GM18508 (cell line): ENCODE measurements at regions not wholly inside any gene's neighbourhood (a gene's known extent, or its start where the extent isn't known, plus 50 kb on each side); places are given as distances from the start of the nearest gene placed in this dataset.

Source experiments
- ATAC-seq: cut with Tn5 transposase; IDR thresholded peaks from one replicate; pipeline ENCODE4 v1.9.1; 2021; ENCODE audit warnings: moderate number of reproducible peaks; ENCODE audit not compliant: insufficient read depth, unreplicated experiment

DNA sequence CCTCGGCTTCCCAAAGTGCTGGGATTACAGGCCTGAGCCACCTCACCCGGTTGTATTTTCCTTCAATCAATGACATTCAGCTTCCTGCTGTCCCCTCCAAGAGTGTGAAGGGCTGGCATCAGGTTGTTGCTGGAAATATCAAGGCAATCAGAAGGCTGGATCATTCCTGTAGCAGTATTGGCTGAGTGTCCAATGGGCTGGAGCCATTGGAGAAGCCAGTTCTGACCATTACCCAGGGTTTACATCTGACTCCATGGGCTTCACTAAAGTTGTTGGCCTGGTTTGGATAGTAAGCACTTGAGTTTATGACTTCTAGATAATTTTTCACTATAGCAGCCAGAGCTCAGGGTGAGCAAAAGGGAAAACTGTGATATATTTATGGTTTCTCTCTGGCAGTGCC, 137.0 kb downstream of the DLEU7 start:
- no peak for ATAC-seq

DNA sequence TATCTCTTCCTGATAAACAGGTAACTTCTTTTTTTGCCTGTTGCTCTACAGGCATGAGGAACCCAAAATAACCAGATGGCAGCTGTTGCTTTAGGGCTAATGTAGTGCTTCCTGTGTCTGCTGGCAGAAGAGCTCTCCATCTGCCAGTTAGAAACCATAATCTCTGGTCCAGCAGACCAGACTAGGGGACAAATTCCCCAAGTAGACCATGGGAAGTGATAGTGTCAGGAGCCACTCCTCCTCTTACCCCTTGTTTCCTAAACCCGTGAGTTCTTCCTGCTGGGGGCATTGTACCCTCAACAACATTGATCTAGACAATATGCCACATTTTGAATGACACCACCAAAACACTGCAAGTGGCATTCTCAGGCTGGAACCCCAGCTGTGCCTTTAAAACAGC, 135.9 kb downstream of the DLEU7 start:
- no peak for ATAC-seq

DNA sequence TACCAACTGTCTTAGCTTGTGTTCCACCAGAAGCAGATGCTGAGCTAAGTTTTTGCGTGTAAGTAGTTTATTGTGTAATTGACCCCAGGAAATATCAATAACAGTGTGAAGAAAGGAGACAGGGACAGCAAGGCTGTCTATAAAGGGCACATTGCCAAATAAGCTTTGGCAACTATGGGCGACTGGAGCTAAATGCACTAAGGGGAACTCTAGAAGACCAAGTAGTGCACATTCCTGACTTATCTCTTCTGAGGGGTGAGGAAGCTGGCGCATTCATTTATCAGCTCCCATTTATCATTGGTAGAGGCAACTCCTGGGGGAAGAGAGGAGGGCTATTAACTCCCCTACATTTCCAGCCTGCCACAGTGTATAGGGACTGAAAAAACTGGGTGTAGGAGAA, 135.0 kb downstream of the DLEU7 start:
- ATAC-seq, result no peak

DNA sequence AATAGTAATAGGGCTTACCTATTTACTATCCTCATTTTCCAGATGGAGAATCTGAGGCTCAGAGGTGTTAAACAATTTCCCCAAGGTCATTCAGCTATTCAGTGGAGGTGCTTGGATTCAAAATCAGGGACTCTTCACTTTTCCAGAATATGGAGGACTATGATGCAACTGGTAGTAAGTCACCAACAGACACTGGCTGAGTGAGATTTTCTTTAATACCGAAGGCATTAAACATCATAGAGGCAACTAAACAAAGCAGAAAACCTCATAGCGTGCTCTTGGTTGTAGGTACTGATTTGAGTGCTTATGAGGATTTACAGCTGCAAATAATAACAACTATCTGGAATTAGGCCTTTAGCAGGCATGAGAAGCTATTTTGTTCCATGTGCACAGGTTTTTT, 134.4 kb downstream of the DLEU7 start:
- no peak for ATAC-seq

DNA sequence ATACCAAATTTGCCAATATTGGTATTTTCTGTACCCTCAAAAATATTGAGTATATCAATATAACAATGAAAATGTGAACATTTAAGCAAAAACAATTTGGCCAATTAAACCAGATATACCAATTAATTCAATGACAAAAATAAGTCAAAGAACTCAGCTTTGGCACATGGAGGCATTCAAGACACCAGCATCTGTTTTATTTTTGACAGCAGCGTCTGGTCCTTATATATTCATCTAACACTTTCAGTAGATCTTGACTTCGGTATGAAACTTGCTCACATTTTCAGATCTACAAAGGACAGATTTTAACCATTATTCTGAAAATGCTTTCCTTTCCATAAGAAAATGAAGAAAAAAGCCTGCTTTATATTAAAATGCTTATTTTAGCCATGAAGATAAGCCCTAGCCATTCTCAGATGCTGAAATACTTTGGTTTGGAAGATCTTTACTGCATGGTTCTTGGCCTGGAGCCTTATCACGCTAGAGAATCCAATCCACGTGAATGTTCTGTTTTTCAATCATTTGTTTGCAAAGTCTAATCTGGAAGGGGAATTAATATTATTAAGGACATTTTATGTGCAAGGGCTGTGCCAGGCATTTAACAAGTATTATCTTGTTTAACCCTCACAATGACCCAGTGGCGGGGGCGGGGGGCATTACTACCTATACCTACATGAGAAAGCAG, 132.2 kb downstream of the DLEU7 start:
- no peak for ATAC-seq

DNA sequence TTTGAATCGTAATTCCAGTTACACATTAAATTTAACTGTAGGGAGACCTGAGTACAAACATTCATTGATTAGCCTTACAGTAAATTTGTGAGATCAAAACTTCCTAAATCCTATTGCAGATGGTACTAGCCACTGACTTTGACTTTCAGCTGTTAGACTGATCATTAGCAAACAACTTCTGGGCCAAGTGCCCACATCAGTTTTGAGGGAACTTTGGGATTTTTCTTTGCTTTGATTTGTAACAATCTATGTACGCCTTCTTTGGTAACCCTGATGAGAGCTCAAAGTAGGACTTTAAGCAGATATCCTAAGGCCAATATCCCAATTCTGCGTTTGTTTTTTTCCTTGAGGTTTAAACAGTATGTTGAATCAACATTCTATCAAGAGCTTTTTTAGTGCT, 131.5 kb downstream of the DLEU7 start:
- no peak for ATAC-seq

DNA sequence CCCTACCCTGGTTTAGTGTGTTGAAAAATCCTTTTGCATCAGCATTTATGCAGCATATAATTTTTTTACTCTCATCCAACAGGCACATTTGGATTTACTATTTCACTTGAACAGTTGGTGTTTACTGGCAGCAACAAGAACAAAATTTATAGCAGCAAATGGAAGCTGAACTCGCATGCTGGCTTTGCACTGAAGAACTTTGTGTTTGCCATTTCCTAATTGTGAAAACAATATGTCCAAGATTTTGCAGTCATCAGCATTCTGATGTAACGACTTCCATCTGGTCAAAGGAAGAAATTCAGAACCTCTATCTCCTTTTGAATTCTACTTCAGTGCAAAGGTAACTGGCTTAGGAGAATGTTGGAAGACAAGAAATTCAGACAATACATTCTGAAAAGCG, 131.0 kb downstream of the DLEU7 start:
- no peak for ATAC-seq

DNA sequence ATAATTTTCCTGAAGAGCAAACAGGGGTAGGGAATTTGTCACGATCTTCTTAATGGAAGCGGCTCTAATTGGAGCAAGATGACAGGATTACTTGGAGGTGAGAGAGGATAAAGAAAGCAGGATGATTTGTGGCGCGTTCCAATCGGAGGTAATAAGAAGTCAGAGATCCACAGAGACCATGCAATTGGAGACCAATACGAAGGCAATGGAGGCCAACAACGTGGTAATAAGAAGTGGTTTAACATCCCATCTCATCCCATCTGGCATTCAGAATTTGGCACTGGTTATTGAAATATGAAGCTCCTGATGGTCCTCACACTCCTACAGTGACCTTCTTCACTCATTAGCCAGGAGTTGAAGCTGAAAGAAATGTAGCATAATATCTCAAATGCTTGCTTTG, 130.6 kb downstream of the DLEU7 start:
- ATAC-seq, result no peak

DNA sequence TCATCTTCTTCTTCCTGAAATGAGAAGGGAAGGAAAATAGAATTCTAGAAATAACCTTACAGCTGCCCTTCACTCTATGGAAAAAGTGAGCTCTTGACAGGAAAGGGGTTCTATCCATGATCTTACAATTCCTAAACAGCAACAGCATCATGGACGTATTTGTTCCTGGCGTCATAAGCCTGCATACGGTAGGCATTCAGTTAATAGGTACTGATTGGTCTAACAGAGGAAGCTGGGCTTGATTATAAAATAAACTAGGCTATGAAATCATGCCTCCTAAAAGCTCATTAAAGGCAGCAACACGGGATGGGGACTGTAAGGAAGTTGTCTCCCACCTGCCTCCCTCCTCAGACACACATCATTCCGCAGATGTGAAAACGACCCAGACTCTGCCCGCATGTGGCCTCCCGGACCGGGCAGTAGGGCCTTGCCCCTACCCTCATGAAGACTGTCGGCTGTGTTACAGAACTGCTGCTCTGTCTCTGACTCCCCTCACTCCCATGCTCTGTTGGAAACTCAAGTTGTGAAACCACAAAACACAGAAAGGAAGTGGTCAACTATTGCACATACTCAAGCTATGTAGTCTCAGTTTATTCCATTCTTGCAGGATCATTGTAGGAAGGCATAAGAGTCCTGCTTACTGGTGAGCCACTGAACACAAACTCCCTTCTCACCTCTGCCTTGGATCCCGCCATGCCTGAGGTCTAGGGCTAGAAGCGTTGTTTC, 129.8 kb downstream of the DLEU7 start:
- no peak for ATAC-seq

DNA sequence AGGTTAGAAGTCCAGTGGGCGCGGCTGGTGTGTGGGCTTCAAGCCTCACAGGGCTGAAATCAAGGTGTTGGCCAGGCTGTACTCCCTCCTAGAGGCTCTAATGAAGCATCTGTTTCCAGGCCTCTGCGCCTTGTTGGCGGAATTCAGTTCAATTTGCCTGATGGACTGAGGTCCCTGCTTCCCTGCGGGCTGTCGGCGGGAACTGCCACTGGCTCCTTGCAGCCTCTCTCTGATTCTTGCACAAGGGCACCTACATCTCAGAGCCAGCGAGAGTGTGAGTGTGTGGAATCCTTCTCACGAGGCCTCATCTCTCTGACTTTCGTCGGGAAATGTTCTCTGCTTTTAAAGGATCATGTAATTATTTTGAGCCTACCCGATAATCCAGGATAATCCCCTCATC, 128.6 kb downstream of the DLEU7 start:
- no peak for ATAC-seq

DNA sequence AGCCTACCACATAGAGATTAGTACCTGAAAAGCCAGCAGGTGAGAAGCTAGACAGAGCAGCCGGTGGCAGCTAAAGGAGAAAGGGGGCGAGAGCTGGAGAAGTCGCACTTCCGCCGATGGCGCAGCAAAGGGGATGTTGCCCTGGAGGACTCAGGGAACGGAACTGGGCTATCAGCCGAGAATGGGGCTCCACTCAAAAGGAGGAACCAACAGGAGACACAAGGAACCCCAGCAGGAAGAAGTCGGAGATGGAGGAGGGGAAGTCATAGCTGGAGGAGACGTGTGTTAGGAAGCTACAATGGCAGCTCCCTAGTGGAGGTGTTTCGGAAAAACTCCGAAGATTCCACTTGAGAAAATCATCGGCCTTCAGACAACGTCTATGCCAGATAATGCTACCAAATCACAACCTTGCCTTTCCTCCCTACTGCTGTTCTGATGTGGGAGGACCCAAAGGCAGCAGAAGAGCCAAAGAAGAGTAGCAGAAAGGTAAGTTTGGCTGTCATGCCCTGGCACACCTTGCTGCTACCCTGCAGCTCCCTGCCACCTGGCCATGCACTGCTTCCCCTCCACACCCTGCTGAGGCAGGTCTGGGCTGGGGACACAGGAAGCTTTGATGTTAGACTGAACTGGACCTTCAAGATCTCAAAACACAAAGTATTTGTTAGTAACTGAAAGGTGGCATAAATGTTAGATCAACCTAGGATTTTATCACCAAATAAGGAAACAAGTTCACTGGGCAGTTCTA, 127.9 kb downstream of the DLEU7 start:
- ATAC-seq, result no peak

DNA sequence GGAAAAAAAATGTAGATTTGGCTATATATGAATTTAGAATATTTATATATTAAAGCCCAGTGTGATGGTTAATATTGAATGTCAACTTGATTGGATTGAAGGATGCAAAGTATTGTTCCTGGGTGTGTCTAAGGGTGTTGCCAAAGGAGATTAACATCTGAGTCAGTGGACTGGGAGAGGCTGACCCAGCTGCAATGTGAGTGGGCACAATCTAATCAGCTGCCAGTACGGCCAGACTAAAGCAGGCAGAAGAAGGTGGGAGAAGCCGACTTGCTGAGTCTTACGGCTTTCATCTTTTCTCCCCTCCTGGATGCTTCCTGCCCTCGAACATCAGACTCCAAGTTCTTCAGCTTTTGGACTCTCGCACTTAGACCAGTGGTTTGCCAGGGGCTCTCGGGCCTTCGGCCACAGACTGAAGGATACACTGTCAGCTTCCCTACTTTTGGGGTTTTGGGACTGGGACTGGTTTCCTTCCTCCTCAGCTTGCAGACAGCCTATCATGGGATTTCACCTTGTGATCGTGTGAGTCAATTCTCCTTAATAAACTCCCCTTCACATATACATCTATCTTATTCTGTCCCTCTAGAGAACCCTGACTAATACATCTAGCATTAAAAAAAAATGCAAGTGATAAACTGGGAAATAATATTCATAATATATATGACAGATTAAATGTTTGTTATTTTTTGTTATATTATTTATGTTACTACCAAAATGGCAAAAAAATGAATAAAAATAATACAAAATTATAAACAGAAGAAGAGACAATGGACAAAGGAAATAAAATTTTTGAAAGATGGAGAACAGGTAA, 122.4 kb downstream of the DLEU7 start:
- no peak for ATAC-seq

DNA sequence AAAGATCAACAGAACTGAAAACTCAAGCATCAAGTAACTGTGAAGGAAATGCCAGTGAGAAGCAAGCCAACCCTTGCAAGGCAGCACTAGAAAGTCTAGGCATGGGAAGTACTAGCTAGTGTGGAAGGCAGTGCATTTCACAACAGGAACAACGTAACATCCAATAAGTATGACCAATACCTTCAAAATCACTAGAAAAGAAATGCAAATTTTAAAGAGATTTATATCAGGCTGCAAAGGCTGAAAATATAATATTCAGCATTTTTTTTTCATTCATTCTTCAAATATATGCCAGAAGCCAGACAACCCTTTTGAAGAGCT, 121.9 kb downstream of the DLEU7 start:
- no peak for ATAC-seq

DNA sequence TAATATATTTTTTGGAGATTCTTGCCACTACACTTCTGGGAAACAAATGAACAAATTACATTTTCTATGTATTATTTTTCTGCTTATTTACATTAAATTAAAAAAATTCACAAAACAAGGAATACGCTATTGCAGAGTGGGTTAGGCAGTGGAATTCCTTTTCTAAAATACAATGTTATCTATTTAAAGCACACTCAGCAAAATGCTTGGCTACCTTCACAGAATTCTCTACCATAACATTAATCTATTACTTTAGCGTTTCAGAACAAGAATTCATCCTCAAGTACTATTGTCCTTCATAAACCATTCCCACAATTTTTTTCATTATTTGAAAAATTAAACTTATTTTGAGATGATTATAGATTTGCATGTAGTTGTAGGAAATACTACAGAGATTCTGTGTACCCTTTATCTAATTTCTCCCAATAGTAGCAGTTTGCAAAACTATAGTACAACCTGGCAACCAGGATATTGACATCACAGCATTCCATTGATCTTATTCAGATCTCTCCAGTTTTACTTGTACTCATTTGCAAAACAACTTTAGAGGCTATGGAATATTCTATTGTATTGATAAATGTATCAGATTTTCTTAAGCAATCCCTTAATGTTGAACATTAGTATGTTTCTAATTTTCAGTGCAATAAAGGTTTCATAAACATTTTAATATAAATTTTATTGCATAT, 120.9 kb downstream of the DLEU7 start:
- no peak for ATAC-seq

DNA sequence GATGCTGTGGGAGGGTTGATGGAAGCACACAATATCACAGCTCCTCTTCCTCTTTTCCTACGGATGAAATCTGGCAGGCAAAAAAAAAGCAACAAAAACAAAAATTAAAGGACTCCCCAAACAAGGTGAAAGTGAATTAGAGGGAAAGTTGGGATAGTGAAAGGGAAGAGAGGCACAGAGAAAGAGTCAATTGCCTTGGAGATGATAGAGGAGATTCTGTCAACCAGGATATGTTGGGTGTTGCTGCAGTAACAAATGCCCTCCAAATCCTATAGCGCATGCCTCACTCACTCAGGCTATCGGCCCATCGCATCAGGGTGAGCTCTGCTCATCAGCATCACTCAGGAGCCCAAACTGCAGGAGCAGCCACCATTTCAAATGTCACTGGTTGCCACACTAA, 119.1 kb downstream of the DLEU7 start:
- ATAC-seq, result no peak

DNA sequence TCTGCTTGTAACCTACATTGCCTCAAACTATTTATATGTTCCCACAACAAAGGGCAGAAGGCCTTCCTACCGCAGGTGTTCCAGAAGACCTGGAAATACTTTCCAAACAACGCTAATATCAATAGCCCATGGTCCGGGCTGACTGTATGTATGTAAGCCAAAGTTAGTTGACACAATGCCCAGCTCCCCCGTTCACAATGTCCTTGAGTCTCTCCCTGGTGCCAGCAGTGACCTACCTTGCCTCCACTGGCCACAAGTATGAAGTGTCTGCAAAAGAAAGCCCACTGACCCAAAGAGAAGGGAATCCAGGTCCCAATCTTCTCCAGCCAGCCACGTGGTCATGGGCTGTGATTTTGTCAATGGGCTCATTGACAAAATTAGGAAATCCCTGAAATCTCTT, 118.6 kb downstream of the DLEU7 start:
- no peak for ATAC-seq

DNA sequence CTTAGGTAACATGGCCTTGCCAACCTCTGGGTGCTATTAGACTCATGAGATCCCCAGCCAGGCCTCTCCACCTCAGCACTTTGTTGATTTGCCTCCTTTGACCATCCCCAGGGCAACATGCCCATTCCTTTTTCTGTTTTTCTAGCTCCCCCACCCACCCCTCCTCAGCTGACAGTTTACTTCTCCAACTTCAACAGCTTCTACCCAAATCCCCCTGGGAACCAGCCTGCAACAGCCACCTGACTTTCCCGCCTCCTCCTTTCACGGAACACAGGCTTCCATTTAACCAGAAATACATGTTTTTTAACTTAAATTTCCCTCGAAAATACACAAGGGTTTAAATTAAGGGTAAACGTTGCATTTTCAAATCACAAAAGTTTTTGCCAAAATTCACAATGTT, 117.3 kb downstream of the DLEU7 start:
- ATAC-seq, result no peak

DNA sequence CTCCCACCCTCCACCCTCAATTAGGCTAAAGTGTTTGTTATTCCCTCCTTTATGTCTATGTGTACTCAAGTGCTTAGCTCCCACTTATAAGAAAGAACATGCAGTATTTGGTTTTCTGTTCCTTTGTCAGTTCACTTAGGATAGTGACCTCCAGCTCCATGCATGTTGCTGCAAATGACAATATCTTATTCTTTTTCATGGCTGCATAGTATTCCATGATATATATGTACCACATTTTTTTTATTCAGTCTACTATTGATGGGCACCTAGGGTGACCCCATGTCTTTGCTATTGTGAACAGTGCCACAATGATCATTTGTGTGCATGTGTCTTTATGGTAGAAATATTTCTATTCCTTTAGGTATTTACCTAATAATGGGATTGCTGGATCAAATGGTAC, 114.3 kb downstream of the DLEU7 start:
- no peak for ATAC-seq

DNA sequence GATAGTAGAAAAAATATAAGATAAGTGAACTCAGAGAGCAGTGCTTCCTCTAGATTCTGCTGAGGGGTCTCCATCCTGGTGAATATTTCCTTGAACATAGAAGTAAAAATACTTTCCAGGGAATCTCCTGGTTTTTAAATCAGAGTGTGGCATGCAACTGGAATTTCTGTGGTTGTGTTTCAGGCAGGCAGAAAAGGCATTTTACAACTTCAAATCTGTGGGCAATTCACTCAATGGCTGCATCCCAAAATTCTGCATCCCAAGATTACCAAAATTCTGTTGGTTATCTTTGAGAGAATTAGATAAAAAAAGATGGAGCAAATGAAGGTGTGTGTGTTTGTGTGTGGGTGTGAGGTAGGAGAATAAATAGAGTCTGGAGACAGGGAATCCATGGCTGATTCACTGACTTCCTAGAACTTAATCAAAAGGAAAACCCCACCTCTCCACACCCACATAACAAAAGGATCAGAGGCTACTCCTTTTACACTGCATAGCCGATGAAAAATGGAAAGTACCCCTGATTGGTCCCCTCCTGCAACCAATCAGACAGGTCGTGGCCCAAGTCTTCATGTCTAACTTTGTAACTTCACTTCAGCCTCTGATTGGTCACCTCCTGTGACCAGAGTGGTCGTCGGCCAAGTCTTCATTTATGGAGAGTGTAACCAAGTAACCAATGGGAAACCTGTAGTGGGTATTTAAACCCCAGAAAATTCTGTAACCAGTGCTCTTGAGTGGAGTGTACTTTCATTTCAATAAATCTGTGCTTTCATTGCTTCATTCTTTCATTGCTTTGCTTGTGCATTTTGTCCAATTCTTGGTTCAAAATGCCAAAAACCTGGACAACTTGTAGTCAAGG, 112.8 kb downstream of the DLEU7 start:
- ATAC-seq, result no peak
